HepG2 (cell line): ENCODE measurements at regions not wholly inside any gene's neighbourhood (a gene's known extent, or its start where the extent isn't known, plus 50 kb on each side); places are given as distances from the start of the nearest gene placed in this dataset.

Experiments
- NAIF1 ChIP-seq: sonication (generic); formaldehyde crosslinking; IDR thresholded peaks from 2 replicates; pipeline ENCODE4 v1.5.0; 2020; ENCODE audit warnings: mild to moderate bottlenecking, missing genetic modification reagents, borderline replicate concordance
- RBAK ChIP-seq: sonication (generic); formaldehyde crosslinking; IDR thresholded peaks from 2 replicates; pipeline ENCODE4 v1.5.1; 2020; ENCODE audit warnings: mild to moderate bottlenecking, missing genetic modification reagents
- ZFAT ChIP-seq: sonication (generic); formaldehyde crosslinking; conservative IDR thresholded peaks from 2 replicates; pipeline ENCODE4 v1.8.1; 2023; ENCODE audit warnings: missing genetic modification reagents, inconsistent platforms
- TF ChIP-seq, protein P1 (sequence below): sonication (generic); formaldehyde crosslinking; IDR thresholded peaks from 2 replicates; pipeline ENCODE4 v1.5.0; 2020; ENCODE audit warnings: mild to moderate bottlenecking, missing genetic modification reagents, borderline replicate concordance
- TF ChIP-seq, protein P2 (sequence below): sonication (generic); formaldehyde crosslinking; IDR thresholded peaks from 2 replicates; pipeline ENCODE4 v1.8.0; 2022; ENCODE audit warnings: missing genetic modification reagents, mild to moderate bottlenecking, moderate library complexity, borderline replicate concordance
- TF ChIP-seq, protein P3 (sequence below): sonication (generic); formaldehyde crosslinking; IDR thresholded peaks from 2 replicates; pipeline ENCODE4 v1.8.1; 2023; ENCODE audit warnings: missing genetic modification reagents, mild to moderate bottlenecking, borderline replicate concordance

DNA sequence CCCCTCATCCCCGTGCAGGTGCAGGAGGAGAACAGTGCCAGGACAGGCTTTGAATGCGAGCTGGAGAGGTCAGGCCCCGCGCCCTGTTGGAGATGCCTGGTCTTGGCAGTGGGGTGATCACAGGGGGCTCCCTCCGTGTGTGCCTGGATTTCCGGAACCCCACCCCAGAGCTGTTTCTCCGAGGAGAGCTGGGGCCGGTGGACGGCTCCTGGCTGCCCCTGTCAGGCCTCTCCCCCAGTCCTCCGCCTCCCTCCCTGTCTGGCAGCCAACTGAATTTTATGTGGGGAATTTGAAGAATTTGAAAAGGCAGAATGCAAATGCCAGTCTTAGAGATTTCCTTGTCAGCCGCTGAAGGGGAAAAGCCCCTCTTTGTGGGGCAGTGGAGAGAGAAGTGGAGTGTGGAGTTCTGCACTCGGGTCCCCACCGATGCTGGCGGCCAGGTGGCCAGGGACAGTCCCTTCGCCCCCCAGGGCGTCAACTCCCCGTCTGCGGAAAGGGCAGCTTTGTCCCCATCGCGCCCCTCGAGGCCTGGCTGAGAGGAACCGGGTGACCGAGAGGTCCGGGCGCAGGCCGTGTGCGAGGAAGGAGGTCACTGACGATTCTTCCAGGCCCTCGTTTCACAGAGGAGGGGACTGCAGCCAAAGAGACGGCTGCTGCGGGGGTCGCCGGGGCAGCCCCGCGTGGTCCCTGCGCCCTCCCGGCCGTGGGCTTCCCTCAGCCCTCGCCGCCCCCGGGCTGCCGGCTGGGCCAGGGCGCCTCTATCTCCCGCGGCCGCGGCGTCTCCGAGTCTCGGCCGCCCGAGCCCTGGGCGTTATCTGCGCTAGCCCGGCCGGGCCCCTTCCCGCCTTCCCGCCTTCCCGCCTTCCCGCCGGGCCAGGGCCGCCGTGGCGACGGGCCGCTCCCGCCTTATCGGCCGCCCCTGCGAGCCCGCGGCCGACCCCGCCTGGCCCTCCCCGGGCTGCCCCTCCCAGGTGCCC, 56.0 kb upstream of the LCTL start (continued):
- TF ChIP-seq, protein P1, sequence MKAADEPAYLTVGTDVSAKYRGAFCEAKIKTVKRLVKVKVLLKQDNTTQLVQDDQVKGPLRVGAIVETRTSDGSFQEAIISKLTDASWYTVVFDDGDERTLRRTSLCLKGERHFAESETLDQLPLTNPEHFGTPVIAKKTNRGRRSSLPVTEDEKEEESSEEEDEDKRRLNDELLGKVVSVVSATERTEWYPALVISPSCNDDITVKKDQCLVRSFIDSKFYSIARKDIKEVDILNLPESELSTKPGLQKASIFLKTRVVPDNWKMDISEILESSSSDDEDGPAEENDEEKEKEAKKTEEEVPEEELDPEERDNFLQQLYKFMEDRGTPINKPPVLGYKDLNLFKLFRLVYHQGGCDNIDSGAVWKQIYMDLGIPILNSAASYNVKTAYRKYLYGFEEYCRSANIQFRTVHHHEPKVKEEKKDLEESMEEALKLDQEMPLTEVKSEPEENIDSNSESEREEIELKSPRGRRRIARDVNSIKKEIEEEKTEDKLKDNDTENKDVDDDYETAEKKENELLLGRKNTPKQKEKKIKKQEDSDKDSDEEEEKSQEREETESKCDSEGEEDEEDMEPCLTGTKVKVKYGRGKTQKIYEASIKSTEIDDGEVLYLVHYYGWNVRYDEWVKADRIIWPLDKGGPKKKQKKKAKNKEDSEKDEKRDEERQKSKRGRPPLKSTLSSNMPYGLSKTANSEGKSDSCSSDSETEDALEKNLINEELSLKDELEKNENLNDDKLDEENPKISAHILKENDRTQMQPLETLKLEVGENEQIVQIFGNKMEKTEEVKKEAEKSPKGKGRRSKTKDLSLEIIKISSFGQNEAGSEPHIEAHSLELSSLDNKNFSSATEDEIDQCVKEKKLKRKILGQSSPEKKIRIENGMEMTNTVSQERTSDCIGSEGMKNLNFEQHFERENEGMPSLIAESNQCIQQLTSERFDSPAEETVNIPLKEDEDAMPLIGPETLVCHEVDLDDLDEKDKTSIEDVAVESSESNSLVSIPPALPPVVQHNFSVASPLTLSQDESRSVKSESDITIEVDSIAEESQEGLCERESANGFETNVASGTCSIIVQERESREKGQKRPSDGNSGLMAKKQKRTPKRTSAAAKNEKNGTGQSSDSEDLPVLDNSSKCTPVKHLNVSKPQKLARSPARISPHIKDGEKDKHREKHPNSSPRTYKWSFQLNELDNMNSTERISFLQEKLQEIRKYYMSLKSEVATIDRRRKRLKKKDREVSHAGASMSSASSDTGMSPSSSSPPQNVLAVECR (CRISPR knock-in tag) = no peak
- TF ChIP-seq RBAK (CRISPR knock-in tag) = no peak
- TF ChIP-seq, protein P2, sequence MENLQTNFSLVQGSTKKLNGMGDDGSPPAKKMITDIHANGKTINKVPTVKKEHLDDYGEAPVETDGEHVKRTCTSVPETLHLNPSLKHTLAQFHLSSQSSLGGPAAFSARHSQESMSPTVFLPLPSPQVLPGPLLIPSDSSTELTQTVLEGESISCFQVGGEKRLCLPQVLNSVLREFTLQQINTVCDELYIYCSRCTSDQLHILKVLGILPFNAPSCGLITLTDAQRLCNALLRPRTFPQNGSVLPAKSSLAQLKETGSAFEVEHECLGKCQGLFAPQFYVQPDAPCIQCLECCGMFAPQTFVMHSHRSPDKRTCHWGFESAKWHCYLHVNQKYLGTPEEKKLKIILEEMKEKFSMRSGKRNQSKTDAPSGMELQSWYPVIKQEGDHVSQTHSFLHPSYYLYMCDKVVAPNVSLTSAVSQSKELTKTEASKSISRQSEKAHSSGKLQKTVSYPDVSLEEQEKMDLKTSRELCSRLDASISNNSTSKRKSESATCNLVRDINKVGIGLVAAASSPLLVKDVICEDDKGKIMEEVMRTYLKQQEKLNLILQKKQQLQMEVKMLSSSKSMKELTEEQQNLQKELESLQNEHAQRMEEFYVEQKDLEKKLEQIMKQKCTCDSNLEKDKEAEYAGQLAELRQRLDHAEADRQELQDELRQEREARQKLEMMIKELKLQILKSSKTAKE (CRISPR knock-in tag) = no peak
- TF ChIP-seq NAIF1 (CRISPR knock-in tag) = no peak
- TF ChIP-seq, protein P3, sequence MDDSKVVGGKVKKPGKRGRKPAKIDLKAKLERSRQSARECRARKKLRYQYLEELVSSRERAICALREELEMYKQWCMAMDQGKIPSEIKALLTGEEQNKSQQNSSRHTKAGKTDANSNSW (CRISPR knock-in tag) = no peak
- no peak for TF ChIP-seq ZFAT
